ENCODE measurements at regions not wholly inside any gene's neighbourhood (a gene's known extent, or its start where the extent isn't known, plus 50 kb on each side); places are given as distances from the start of the nearest gene placed in this dataset.
A peak's percentile ranks its signal among the peaks of the same experiment; 100 is the strongest.

GRCh38 chr6:56841751-56842150 lies 113.2 kb upstream of the BEND6 start:
- H3K4me1 ChIP-seq = peaks cover 0 to 52% (median 20%) of the 10 kb centered on the region in 4 donors
- intact Hi-C loops (cut with DNase I) = loop anchor here (2.0 kb wide), 1 partner anchor 75 kb away; no protein-coding TSS in a partner anchor

GRCh38 chr6:56841381-56841749 lies 113.5 kb upstream of the BEND6 start:
- Histone ChIP-seq H3K27me3 (no peaks in the 10 kb centered on the region), H3K4me3 (peak overlapping the region in 3 of 4 donors; percentile 74 to 87 (median 85)), H3K4me1 (peaks cover 0 to 52% (median 20%) of the 10 kb centered on the region in 4 donors), H3K27ac (peak overlapping the region; percentile 15 to 96 (median 78)), H3K36me3 (no peaks in the 10 kb centered on the region), H3K9me3 (no peaks in the 10 kb centered on the region)
- TF ChIP-seq CTCF (IDR thresholded peaks at IDR 0.05) (no peak), POLR2A (IDR thresholded peaks at IDR 0.05) (no peak), EP300 (IDR thresholded peaks at IDR 0.05) (no peak), POLR2AphosphoS5 (IDR thresholded peaks at IDR 0.05) (no peak)
- no peak for DNase-seq
- intact Hi-C loops (cut with DNase I) = no loop called here
- whole genome bisulfite sequencing, 2 donors = 27 to 64% methylated on average over 3 of the region's 3 CpGs

More at GRCh38 chr6:56841751-56842150, 113.2 kb upstream of the BEND6 start:
- TF ChIP-seq POLR2AphosphoS5 (IDR thresholded peaks at IDR 0.05) (no peak), CTCF (IDR thresholded peaks at IDR 0.05) (no peak), EP300 (IDR thresholded peaks at IDR 0.05) (no peak), POLR2A (IDR thresholded peaks at IDR 0.05) (no peak)
- Histone ChIP-seq H3K4me3 (peak overlapping the region in 3 of 4 donors; percentile 74 to 87 (median 85)), H3K27ac (peak overlapping the region; percentile 15 to 96 (median 78)), H3K9me3 (no peaks in the 10 kb centered on the region), H3K36me3 (no peaks in the 10 kb centered on the region), H3K27me3 (no peaks in the 10 kb centered on the region)
- WGBS, 2 donors = 29 to 72% methylated on average over 1 of the region's 1 CpG
- DNase-seq = no peak

GRCh38 chr6:56840467-56841380 lies 114.2 kb upstream of the BEND6 start:
- DNase-seq = no peak
- Histone ChIP-seq H3K9me3 (no peaks in the 10 kb centered on the region), H3K36me3 (no peaks in the 10 kb centered on the region), H3K4me1 (peaks cover 0 to 52% (median 19%) of the 10 kb centered on the region in 4 donors), H3K27ac (peak overlapping the region; percentile 15 to 96 (median 78)), H3K27me3 (no peaks in the 10 kb centered on the region), H3K4me3 (peak overlapping the region in 2 of 4 donors; percentile 85 to 87)
- peak in 1 of 4 donors; percentile 25 for TF ChIP-seq EP300 (IDR thresholded peaks at IDR 0.05)
- no peak for TF ChIP-seq CTCF (IDR thresholded peaks at IDR 0.05)
- peak; percentile 37 to 84 (median 72) for TF ChIP-seq POLR2AphosphoS5 (IDR thresholded peaks at IDR 0.05)
- TF ChIP-seq POLR2A (IDR thresholded peaks at IDR 0.05) = peak in 1 of 2 donors; percentile 9
- WGBS, 2 donors = 32 to 58% methylated on average over 6 of the region's 6 CpGs
- intact Hi-C loops (cut with DNase I) = no loop called here

- no peak for DNase-seq
- H3K27ac ChIP-seq = peak overlapping the region in 2 of 4 donors; percentile 95 to 96
- no peaks in the 10 kb centered on the region for H3K9me3 ChIP-seq
- H3K4me3 ChIP-seq = no peak overlapping the region
- intact Hi-C loops (cut with DNase I) = no loop called here
- H3K4me1 ChIP-seq = peaks cover 0 to 52% (median 17%) of the 10 kb centered on the region in 4 donors
- H3K36me3 ChIP-seq = no peaks in the 10 kb centered on the region
- no peaks in the 10 kb centered on the region for H3K27me3 ChIP-seq
- 41 to 79% methylated on average over 6 of the region's 6 CpGs for WGBS, 2 donors
- TF ChIP-seq EP300 (IDR thresholded peaks at IDR 0.05) (no peak), CTCF (IDR thresholded peaks at IDR 0.05) (no peak), POLR2A (IDR thresholded peaks at IDR 0.05) (no peak), POLR2AphosphoS5 (IDR thresholded peaks at IDR 0.05) (no peak)
These were observed 115.2 kb upstream of the BEND6 start for GRCh38 chr6:56839533-56840183.
